Liver (tissue), 8 donors: ENCODE measurements at regions not wholly inside any gene's neighbourhood (a gene's known extent, or its start where the extent isn't known, plus 50 kb on each side); places are given as distances from the start of the nearest gene placed in this dataset.
A peak's percentile ranks its signal among the peaks of the same experiment; 100 is the strongest.

Experiments
- DNase-seq: peaks from one replicate; pipeline ENCODE4 v3.0.0-alpha.2; 2017; ENCODE audit warnings: low spot score
- H3K27ac ChIP-seq, 2 donors: one replicate each; pipeline ENCODE4 v1.7.0; 2013; ENCODE audit warnings: inconsistent platforms in 2 of 2, low read length in 2 of 2, control low read depth in 1 of 2, low read depth in 1 of 2, mild to moderate bottlenecking in 1 of 2
- H3K27me3 ChIP-seq, 4 donors: one replicate each; pipeline versions ENCODE4 v1.6.1 to v1.7.0; 2013; ENCODE audit warnings: low read length in 3 of 4, inconsistent platforms in 1 of 4, mild to moderate bottlenecking in 1 of 4, moderate library complexity in 1 of 4; ENCODE audit not compliant: control insufficient read depth in 4 of 4, insufficient read depth in 4 of 4
- H3K36me3 ChIP-seq, 4 donors: one replicate each; pipeline versions ENCODE4 v1.6.1 to v1.7.0; 2013; ENCODE audit warnings: low read length in 3 of 4, mild to moderate bottlenecking in 3 of 4, low read depth in 1 of 4, moderate library complexity in 1 of 4; ENCODE audit not compliant: control insufficient read depth in 4 of 4, insufficient read depth in 3 of 4
- H3K4me1 ChIP-seq, 4 donors: one replicate each; pipeline versions ENCODE4 v1.6.1 to v1.7.0; 2013; ENCODE audit warnings: low read length in 3 of 4, mild to moderate bottlenecking in 3 of 4, moderate library complexity in 1 of 4; ENCODE audit not compliant: control insufficient read depth in 4 of 4, insufficient read depth in 4 of 4
- H3K4me3 ChIP-seq, 3 donors: one replicate each; pipeline versions ENCODE4 v1.6.1 to v1.7.0; 2013; ENCODE audit warnings: low read length in 3 of 3, control low read depth in 1 of 3, low read depth in 1 of 3, mild to moderate bottlenecking in 1 of 3
- H3K9ac ChIP-seq, 2 donors: one replicate each; pipeline ENCODE4 v1.7.0; 2013; ENCODE audit warnings: low read length in 2 of 2, mild to moderate bottlenecking in 2 of 2, moderate library complexity in 2 of 2, control low read depth in 1 of 2, low read depth in 1 of 2
- H3K9me3 ChIP-seq, 4 donors: one replicate each; pipeline versions ENCODE4 v1.6.1 to v1.7.0; 2013; ENCODE audit warnings: low read length in 3 of 4; ENCODE audit not compliant: control insufficient read depth in 4 of 4
- ATF3 ChIP-seq: IDR thresholded peaks from 2 replicates; pipeline ENCODE4 v1.6.1; 2016; ENCODE audit warnings: antibody characterized with exemption
- CTCF ChIP-seq: fragments of 150-350 bp; IDR thresholded peaks from 2 replicates; pipeline ENCODE4 v1.5.1; 2017; ENCODE audit warnings: improper control_type of control experiment, low read depth, low read length; ENCODE audit not compliant: missing input control
- EGR1 ChIP-seq, 2 donors: IDR thresholded peaks; 2 replicates each; pipeline ENCODE4 v1.6.1; 2016 to 2018; ENCODE audit warnings: antibody characterized with exemption in 2 of 2, low read depth in 2 of 2
- FOXA1 ChIP-seq: IDR thresholded peaks from 2 replicates; pipeline ENCODE4 v1.6.1; 2016; ENCODE audit warnings: antibody characterized with exemption
- FOXA2 ChIP-seq: IDR thresholded peaks from 2 replicates; pipeline ENCODE4 v1.6.1; 2016; ENCODE audit warnings: antibody characterized with exemption
- GABPA ChIP-seq, 2 donors: IDR thresholded peaks in 1 of 2; conservative IDR thresholded peaks in 1 of 2; 2 replicates each; pipeline ENCODE4 v1.6.1; 2016; ENCODE audit warnings: antibody characterized with exemption in 2 of 2, mild to moderate bottlenecking in 1 of 2, moderate library complexity in 1 of 2
- HNF4A ChIP-seq, 2 donors: conservative IDR thresholded peaks; 2 replicates each; pipeline ENCODE4 v1.6.1; 2016; ENCODE audit warnings: antibody characterized with exemption in 2 of 2, mild to moderate bottlenecking in 2 of 2
- HNF4G ChIP-seq: IDR thresholded peaks from 2 replicates; pipeline ENCODE4 v1.6.1; 2016; ENCODE audit warnings: antibody characterized with exemption
- JUND ChIP-seq, 2 donors: IDR thresholded peaks; 2 replicates each; pipeline ENCODE4 v1.6.1; 2016; ENCODE audit warnings: antibody characterized with exemption in 2 of 2
- MAX ChIP-seq: IDR thresholded peaks from 2 replicates; pipeline ENCODE4 v1.6.1; 2016; ENCODE audit warnings: antibody characterized with exemption
- NR2F2 ChIP-seq: IDR thresholded peaks from 2 replicates; pipeline ENCODE4 v1.6.1; 2016; ENCODE audit warnings: antibody characterized with exemption
- RAD21 ChIP-seq, 2 donors: IDR thresholded peaks; 2 replicates each; pipeline ENCODE4 v1.6.1; 2016; ENCODE audit warnings: antibody characterized with exemption in 2 of 2, mild to moderate bottlenecking in 2 of 2
- REST ChIP-seq: IDR thresholded peaks from 2 replicates; pipeline ENCODE4 v1.6.1; 2016; ENCODE audit warnings: antibody characterized with exemption, mild to moderate bottlenecking
- RXRA ChIP-seq, 2 donors: IDR thresholded peaks; 2 replicates each; pipeline ENCODE4 v1.6.1; 2017 to 2018; ENCODE audit warnings: antibody characterized with exemption in 2 of 2, mild to moderate bottlenecking in 1 of 2
- SP1 ChIP-seq: IDR thresholded peaks from 2 replicates; pipeline ENCODE4 v1.6.1; 2018; ENCODE audit warnings: antibody characterized with exemption, mild to moderate bottlenecking
- TAF1 ChIP-seq: conservative IDR thresholded peaks from 2 replicates; pipeline ENCODE4 v1.6.1; 2016; ENCODE audit warnings: antibody characterized with exemption, mild to moderate bottlenecking
- YY1 ChIP-seq: IDR thresholded peaks from 2 replicates; pipeline ENCODE4 v1.6.1; 2016; ENCODE audit warnings: antibody characterized with exemption, mild to moderate bottlenecking
- ZBTB33 ChIP-seq: IDR thresholded peaks from 2 replicates; pipeline ENCODE4 v1.6.1; 2016; ENCODE audit warnings: antibody characterized with exemption
- WGBS: extraction: QIAGEN DNeasy Blood & Tissue Kit; methylation state at CpG from one replicate; pipeline ENCODE4 v1.1.7; 2013; 5-methylcytosine and 5-hydroxymethylcytosine counted together
- donor health status: healthy.
- donor health status: healthy.
- donor health status: healthy.
- donor health status: healthy.
- donor health status: healthy.

- Histone ChIP-seq H3K4me1 (peaks cover 5 to 18% (median 11%) of the 10 kb centered on the region in 4 donors), H3K27ac (no peak overlapping the region), H3K9ac (no peak overlapping the region), H3K27me3 (no peaks in the 10 kb centered on the region), H3K4me3 (peak overlapping the region in 1 of 3 donors; percentile 23), H3K9me3 (no peaks in the 10 kb centered on the region), H3K36me3 (no peaks in the 10 kb centered on the region)
- peak; percentile 84 for TF ChIP-seq FOXA1
- peak in 1 of 2 donors; percentile 61 for TF ChIP-seq RAD21 (IDR thresholded peaks at IDR 0.05)
- TF ChIP-seq NR2F2, result no peak
- TF ChIP-seq TAF1, result no peak
- no peak for TF ChIP-seq EGR1 (IDR thresholded peaks at IDR 0.05; ENCODE audit: low read depth in 2 of 2)
- no peak for TF ChIP-seq HNF4G
- TF ChIP-seq HNF4A (conservative IDR thresholded peaks at IDR 0.05), result peak; percentile 51 to 58
- peak; percentile 21 for TF ChIP-seq MAX
- TF ChIP-seq RXRA (IDR thresholded peaks at IDR 0.05), result peak; percentile 40 to 69
- TF ChIP-seq REST, result no peak
- TF ChIP-seq ATF3, result peak; percentile 87
- TF ChIP-seq JUND (IDR thresholded peaks at IDR 0.05), result peak; percentile 97 to 99
- TF ChIP-seq GABPA (IDR thresholded peaks at IDR 0.05 in 1 of 2, conservative IDR thresholded peaks at IDR 0.05 in 1 of 2), result no peak
- TF ChIP-seq CTCF, result no peak
- peak; percentile 60 for TF ChIP-seq SP1
- TF ChIP-seq YY1, result peak; percentile 52
- TF ChIP-seq ZBTB33, result peak; percentile 41
- TF ChIP-seq FOXA2, result peak; percentile 92
- no peak for DNase-seq
- WGBS, result 48% methylated on average over 4 of the region's 4 CpGs
Measured at GRCh38 chr11:95364324-95365295, 133.6 kb upstream of the SESN3 start.
